ENCODE measurements at regions not wholly inside any gene's neighbourhood (a gene's known extent, or its start where the extent isn't known, plus 50 kb on each side); places are given as distances from the start of the nearest gene placed in this dataset.

DNA sequence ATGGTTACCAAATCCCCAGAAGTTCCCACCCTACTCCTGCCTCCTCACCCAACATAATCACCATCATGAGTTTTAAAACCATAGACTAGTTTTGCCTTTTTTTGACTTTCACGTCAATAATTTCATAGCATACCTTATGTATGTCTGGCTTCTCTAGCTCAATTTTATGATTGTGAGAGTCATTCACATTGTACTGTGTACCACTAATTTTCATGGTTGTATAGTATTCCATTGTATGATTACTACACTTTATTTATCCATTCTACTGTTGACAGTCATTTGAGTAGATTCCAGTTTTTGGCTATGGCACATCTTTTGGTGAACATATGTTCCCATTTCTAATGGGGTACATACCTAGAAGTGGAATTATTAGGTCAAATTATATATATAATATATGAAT, 195.3 kb upstream of the TCF21 start:
- TF ChIP-seq, protein P1, sequence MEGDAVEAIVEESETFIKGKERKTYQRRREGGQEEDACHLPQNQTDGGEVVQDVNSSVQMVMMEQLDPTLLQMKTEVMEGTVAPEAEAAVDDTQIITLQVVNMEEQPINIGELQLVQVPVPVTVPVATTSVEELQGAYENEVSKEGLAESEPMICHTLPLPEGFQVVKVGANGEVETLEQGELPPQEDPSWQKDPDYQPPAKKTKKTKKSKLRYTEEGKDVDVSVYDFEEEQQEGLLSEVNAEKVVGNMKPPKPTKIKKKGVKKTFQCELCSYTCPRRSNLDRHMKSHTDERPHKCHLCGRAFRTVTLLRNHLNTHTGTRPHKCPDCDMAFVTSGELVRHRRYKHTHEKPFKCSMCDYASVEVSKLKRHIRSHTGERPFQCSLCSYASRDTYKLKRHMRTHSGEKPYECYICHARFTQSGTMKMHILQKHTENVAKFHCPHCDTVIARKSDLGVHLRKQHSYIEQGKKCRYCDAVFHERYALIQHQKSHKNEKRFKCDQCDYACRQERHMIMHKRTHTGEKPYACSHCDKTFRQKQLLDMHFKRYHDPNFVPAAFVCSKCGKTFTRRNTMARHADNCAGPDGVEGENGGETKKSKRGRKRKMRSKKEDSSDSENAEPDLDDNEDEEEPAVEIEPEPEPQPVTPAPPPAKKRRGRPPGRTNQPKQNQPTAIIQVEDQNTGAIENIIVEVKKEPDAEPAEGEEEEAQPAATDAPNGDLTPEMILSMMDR (IDR thresholded peaks at IDR 0.05; ENCODE audit: insufficient read depth, low read depth, low read length) = no peak
- ChIA-PET POLR2A (no interaction called here), CTCF (no interaction called here)
- DNase-seq (ENCODE audit: low read depth) = no peak
- Histone ChIP-seq H3K36me3 (ENCODE audit: control insufficient read depth, insufficient read depth, low read length) (no peaks in the 10 kb centered on the region), H3K27me3 (ENCODE audit: control insufficient read depth, insufficient read depth, low read length) (no peaks in the 10 kb centered on the region), H3K4me3 (ENCODE audit: low read depth, low read length) (no peak overlapping the region)

DNA sequence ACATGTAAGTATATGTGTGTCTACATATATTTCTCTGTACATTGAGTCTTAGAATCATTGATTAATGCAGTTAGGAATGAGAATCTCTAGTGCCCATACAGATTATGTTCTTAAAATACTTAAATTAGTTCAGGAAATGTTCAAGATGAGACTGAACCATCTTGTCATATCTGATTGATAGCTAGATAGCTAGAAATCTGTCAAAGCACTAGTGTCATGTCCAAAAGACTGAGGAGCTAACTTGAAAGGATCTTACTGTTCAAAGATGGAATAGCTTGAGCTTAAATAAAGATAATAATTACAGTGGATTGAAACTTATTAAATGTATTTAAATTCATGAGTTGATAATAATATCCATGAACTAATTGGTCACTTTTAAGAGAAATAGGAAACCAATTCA, 191.7 kb upstream of the TCF21 start:
- DNase-seq (ENCODE audit: low read depth) = no peak
- POLR2A ChIA-PET = no interaction called here
- no peak overlapping the region for H3K4me3 ChIP-seq (ENCODE audit: low read depth, low read length)

DNA sequence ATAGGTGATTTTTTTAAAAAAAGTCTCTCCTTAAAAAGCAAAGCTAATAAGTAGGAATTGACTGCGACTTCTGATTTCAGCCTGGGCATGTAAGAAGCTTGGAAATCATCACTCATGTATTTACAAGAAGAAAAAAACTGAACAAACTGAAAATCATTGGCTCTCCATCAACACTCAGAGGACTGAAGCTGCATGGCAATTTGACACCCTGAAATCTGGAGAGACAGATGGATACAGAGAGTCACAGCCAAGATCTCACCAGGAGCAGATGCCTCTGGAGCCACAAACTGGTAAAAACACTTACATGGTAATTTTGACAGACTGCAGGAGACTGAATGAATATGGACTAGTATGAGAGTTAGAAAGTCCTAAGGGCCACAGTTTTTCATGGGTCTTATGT, 191.2 kb upstream of the TCF21 start:
- no peak overlapping the region for H3K4me3 ChIP-seq (ENCODE audit: low read depth, low read length)
- TF ChIP-seq, protein P1 (IDR thresholded peaks at IDR 0.05; ENCODE audit: insufficient read depth, low read depth, low read length) = no peak
- H3K27me3 ChIP-seq (ENCODE audit: control insufficient read depth, insufficient read depth, low read length) = no peaks in the 10 kb centered on the region
- CTCF ChIA-PET = no interaction called here
- H3K36me3 ChIP-seq (ENCODE audit: control insufficient read depth, insufficient read depth, low read length) = no peaks in the 10 kb centered on the region
- DNase-seq (ENCODE audit: low read depth) = no peak
- POLR2A ChIA-PET = no interaction called here

More for the DNA sequence above, 191.7 kb upstream of the TCF21 start:
- Histone ChIP-seq H3K27me3 (ENCODE audit: control insufficient read depth, insufficient read depth, low read length) (no peaks in the 10 kb centered on the region), H3K36me3 (ENCODE audit: control insufficient read depth, insufficient read depth, low read length) (no peaks in the 10 kb centered on the region)
- TF ChIP-seq, protein P1 (IDR thresholded peaks at IDR 0.05; ENCODE audit: insufficient read depth, low read depth, low read length) = no peak
- CTCF ChIA-PET = no interaction called here

DNA sequence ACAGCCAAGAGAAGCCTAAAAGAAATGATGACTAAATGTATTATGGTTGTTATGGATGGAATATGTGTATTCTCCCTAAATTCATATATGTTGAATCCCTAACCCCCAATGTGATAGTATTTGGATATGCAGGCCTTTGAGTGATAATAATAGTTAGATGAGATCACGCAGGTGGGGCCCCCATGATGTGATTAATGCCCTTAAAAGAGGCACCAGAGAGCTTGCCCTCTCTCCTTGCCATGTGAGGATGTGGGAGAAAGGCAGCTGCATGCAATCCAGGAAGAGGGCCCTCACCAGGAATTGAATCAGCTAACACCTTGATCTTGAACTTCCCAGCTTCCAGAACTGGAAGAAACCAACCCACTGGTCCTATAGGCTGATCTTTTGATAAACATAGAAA, 190.6 kb upstream of the TCF21 start:
- no peak overlapping the region for H3K4me3 ChIP-seq (ENCODE audit: low read depth, low read length)
- ChIA-PET POLR2A (no interaction called here), CTCF (no interaction called here)
- H3K36me3 ChIP-seq (ENCODE audit: control insufficient read depth, insufficient read depth, low read length) = no peaks in the 10 kb centered on the region
- no peaks in the 10 kb centered on the region for H3K27me3 ChIP-seq (ENCODE audit: control insufficient read depth, insufficient read depth, low read length)
- no peak for DNase-seq (ENCODE audit: low read depth)
- TF ChIP-seq, protein P1 (IDR thresholded peaks at IDR 0.05; ENCODE audit: insufficient read depth, low read depth, low read length) = no peak

DNA sequence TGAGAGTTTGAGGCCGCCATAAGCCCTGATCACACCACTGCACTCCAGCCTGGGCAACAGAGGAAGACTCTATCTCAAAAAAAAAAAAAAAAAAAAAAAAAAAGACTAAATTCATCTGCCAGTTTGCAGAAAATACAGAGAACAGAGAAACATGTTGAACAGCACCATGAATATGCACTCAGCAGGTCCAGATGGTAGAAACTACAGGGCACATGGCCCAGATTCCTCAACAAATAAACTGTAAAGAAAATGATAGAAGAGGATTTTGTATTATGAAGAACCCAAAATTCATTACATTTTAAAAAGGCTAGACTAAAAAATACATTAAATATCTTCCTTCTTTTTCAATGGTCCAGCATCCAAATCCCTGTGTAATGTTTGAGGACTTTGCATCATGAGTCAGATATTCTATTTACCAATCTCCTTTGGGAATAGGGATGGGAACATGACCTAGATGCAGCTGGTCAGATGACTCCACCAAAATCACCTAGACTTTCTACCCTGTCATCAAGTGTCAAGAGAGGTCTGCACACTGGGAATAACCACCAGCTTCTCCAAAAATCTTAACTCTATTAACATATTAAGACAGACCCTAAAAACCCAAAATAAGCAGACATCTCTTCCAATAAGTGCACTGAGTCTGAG, 189.1 kb upstream of the TCF21 start:
- POLR2A ChIA-PET = no interaction called here
- no peak overlapping the region for H3K4me3 ChIP-seq (ENCODE audit: low read depth, low read length)
- no peaks in the 10 kb centered on the region for H3K27me3 ChIP-seq (ENCODE audit: control insufficient read depth, insufficient read depth, low read length)
- no peaks in the 10 kb centered on the region for H3K36me3 ChIP-seq (ENCODE audit: control insufficient read depth, insufficient read depth, low read length)
- DNase-seq (ENCODE audit: low read depth) = no peak
- CTCF ChIA-PET = interaction anchor here (0.6 kb wide), 1 partner anchor 28 kb away, joined by 4 read pairs; no protein-coding TSS in a partner anchor
- TF ChIP-seq, protein P1 (IDR thresholded peaks at IDR 0.05; ENCODE audit: insufficient read depth, low read depth, low read length) = no peak

All from BJ (cell line).